HCEC 1CT (cell line): ENCODE measurements at regions not wholly inside any gene's neighbourhood (a gene's known extent, or its start where the extent isn't known, plus 50 kb on each side); places are given as distances from the start of the nearest gene placed in this dataset.
"Not testable (repeated sequence)": the region's sequence is repeated elsewhere in the genome, so short reads cannot be mapped to it uniquely, and the experiment has no call there.

Experiments used
- DNase-seq: peaks from one replicate; pipeline ENCODE4 v3.0.0-alpha.2; 2017

GRCh38 chr18:5015213-5015612, 181.8 kb downstream of the AKAIN1 start:
- no peak for DNase-seq

- not testable (repeated sequence) for DNase-seq
These were observed 192.8 kb downstream of the AKAIN1 start for GRCh38 chr18:5004031-5004820.

DNA sequence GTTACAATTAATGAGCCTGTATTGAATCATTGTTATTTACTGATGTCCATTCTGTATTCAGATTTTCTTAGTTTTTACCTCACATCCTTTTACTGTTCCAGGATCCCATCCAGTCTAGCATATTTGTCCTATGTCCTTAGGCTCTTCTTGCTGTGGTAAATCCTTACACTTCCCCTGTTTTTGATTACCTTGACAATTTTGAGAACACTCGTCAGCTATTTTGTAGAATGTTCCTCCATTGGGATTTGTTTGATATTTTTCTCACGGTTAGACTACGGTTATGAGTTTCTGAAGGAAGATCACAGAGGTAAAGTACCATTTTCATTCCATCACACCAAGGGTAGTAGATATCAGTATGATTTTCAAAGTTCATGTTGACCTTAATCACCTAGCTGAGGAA, 202.3 kb downstream of the AKAIN1 start:
- DNase-seq = no peak

DNA sequence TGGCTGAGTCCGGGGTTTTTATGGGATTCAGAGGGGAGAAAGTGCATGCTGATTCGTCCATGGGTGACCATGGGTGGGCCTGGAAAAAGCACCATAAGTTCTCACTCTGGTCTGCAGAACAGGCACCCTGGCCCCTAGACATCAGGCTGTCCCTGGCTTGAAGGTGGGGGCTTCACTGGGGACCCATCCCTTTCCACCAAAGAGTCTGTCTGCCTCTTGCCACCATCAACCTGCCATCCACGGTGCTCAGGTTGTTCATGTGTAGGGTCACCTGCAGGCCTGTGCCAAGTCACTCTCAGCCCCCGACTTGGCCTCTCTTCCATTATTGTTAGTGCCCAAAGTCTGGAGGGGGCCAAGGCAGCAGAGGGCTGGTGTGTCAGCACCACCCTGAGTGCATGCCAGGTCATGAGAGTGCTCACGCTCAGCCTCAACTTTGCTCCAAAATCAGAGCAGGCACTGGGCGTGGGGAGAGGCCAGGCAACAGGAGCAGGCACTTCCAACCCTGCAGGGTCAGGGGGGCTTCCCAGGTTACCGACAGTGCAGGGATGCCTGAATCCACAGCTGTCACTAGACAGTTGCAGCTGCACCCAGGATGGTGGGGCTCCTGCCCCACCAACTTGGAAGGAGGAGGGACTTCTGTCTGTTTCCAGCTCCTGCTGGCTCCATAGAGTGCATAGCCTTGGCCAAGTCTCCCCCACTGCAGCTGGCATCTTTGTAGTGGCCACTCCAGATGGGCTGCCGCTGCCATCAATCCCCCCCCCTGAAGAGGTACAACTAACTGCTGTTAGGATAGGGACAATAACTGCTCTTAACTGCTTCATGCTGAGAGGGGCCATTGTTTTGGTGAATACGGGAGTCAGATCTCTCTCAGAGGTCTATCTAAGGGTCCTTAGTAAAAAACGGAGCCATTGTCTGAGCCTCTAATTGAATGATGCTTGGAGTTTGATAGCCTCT, 209.3 kb downstream of the AKAIN1 start:
- no peak for DNase-seq

DNA sequence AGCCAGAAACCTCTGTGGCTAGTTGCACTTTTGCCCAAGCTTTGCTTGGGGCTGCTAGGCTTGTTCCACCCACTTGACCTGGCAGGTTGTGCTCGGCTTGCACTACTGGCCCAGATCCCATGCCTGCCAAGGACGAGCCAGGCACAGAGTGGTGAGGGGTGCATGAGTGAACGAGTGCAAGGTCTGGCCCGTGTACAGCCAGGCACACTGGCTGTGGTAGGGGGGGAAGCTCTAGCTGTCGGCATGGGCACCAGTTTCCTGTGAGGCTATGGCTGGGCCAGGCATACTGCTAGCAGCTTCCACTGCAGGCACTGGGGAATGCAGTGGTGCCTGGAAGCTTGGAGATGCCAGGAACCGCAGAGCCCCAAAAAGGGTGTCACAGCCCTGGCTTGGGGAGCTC, 210.4 kb downstream of the AKAIN1 start:
- no peak for DNase-seq

GRCh38 chr18:4986066-4986465, 211.0 kb downstream of the AKAIN1 start:
- DNase-seq = no peak

DNA sequence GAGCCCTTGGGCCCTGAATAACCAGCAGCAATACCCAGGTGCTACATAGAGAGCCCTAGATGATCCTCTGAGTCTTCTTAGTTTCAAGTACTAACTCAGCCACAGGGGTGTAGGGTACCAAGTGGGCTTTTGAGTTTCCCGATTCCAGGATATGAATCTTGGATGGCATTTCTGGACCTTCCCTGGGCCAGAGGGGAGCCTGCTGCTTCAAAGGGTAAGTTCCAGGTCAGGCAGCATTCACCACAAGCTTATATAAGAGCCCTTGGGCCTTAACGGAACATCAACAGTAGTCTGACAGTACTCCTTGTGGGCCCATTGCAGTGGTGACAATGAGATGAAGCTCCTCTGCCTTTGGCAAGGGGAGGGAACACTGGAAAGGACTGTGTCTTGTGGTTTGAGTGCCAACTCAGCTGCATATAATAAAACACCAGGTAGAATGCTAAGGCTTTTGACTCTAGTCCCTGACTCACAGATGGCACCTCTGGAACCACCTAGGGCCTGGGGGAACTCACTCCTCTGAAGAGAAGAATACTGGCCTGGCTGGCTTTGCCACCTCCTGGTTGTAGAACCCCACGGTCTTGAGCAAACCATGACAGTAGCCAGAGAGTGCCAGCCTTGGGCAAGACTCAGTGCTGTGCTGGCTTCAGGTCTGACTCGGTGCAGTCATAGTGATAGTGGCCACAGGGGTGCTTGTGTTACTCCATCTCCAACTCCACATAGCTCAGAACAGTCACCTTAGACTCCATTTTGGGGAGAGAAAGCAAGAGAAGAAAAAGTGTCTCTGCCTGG, 235.7 kb downstream of the AKAIN1 start:
- DNase-seq = no peak

DNA sequence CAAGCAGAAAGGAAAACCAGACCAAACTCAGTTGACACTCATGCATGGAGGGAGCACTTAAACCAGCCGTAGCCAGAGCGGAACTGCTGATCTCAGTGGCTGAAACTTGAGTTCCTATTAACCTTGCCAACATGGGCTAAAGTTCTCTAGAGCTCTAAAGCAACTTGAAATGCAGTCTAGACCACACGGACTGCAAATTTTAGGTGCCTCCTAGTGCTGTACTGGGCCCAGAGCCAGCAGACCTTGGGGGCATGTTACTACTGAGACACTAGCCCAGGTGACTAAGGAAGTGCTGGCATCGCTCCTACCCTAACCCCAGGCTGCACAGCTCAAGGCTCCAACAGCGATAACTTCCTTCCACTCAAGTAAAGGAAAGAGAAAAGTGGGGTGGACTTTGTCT, 236.5 kb downstream of the AKAIN1 start:
- DNase-seq = no peak

DNA sequence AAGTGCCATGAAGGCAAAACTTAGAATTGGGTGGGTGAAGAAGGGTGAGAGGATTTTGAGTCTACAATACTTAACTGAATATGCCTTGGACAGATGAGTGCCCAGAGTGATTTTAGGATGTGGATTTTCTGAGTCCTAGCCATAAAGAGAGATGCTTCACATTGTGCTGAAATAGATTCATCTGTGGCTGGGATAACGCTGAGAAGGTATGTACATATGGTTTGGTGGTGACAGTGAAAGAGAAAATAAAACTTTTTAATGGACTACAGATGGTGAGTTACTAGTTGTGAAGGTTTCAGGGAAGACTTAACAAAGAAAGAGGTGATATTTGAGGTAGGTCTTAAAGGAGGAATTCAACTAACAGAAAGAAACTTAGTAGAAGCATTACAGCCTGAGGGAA, 265.8 kb downstream of the AKAIN1 start:
- no peak for DNase-seq

GRCh38 chr18:4921548-4921947, 275.5 kb downstream of the AKAIN1 start:
- DNase-seq = no peak

GRCh38 chr18:4917509-4917908, 279.5 kb downstream of the AKAIN1 start:
- not testable (repeated sequence) for DNase-seq

DNA sequence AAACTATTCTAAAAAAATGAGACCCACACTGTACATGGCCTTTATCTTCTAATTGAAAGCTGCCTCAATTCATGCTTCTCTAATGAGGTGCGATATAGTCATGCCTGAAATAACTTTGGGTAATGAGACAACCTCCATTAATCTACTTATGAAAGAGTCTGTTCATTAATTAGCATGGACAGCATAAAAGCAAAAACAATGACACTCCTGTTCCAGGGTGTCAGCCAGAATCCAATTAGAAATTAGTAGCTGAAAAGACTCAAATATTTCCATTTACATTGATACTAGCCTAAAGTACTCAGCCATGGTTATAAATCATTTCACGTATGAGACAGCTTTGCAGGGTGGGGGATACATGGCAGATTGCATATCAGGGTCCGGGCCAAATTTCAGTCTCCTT, 288.7 kb downstream of the AKAIN1 start:
- no peak for DNase-seq

GRCh38 chr18:4906856-4907255, 290.2 kb downstream of the AKAIN1 start:
- DNase-seq = no peak

GRCh38 chr18:4888251-4889040, 308.6 kb downstream of the AKAIN1 start:
- no peak for DNase-seq

DNA sequence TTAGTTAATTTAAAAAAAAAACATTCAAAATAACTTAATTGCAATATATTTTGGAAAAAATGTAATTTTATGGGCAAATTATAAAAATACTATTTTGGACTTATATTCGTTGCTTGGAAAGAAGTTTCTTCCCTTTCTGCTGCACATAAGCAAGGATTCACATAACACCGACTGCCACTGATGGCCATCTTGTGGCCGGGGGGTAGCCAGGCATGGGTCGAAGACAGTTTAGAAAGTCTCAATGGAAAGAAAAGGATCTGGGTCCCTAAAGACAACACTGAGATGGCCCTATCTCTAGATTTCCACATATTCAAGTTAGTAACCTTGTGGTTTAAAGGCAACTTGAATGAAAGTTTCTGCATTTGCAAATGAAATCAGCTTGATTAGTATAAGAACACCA, 318.6 kb downstream of the AKAIN1 start:
- no peak for DNase-seq

- no peak for DNase-seq
These were observed 325.9 kb downstream of the AKAIN1 start for GRCh38 chr18:4871197-4871596.

- DNase-seq = no peak
These were observed 326.8 kb downstream of the AKAIN1 start for GRCh38 chr18:4870177-4870773.

DNA sequence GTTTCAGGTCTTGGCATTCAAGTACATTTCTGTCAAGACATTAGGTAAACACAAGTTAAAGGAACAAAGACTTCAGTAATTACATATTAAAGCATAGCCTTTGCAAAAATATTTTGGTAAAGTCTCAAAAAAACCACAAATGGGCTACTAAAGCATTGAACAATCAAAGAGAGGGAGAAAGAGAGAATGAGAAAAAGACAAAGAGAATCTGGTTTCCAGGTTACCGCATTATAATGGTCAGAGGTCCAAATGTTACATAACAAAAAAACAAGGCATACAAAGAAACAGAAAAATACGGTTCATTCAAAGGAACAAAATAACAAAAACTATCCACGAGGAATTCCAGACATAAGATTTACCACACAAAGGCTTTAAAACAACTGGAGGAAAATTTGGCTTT, 327.9 kb downstream of the AKAIN1 start:
- DNase-seq = no peak

DNA sequence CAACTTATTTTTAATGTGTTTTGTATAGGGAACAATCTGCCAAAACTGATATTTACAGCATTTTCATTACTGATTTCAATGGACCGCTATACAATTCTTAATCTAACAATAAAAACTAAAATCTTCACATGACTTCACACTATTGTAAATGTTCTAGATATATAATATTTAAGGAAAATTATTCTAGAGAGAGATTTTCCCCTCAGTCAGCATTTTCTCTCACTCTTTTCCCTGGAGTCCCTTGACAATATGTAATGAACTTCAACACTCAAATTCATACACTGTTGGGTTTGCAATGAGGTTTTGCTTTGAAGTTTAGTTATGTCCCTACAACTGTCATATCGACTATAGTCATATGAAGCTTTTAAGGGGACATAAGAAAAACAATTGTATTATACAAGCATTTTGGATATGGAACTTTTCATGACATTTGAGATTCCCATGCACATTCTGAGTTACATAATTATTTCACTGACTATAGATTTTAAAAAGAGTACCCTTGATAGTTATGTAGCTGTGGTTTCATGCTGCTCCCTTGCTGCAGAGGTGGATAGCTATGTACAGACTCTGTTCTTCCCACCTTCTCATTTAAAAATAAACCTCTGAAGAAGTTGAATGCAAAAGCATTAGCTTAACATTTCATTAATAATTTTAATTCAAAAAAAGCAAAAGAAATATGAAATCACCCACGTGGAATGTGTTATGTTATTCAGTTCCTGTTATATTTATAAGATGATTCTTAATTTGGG, 338.5 kb downstream of the AKAIN1 start:
- no peak for DNase-seq

DNA sequence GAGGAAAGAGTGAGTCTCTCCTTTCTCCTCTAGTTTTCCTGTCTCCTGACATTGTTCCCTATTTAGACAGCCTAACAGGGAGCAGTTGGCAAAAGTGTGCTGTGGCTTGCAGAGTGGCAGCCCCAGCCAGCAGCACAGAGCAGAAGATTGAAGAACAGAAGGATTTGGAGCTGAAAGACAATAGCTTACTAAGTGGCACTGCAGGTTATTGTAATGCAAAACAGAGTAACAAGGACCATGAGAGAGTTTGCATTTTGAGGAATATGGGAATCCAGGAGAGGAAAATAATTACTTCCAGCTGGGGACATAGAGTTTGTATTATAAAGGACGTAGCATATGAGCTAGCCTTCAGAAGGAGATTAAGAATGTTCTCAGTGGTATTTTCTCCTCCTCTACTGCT, 342.4 kb downstream of the AKAIN1 start:
- DNase-seq = no peak

- no peak for DNase-seq
These were observed 345.6 kb downstream of the AKAIN1 start for GRCh38 chr18:4851301-4851976.
